ENCODE measurements at regions not wholly inside any gene's neighbourhood (a gene's known extent, or its start where the extent isn't known, plus 50 kb on each side); places are given as distances from the start of the nearest gene placed in this dataset.
A peak's percentile ranks its signal among the peaks of the same experiment; 100 is the strongest.

DNA sequence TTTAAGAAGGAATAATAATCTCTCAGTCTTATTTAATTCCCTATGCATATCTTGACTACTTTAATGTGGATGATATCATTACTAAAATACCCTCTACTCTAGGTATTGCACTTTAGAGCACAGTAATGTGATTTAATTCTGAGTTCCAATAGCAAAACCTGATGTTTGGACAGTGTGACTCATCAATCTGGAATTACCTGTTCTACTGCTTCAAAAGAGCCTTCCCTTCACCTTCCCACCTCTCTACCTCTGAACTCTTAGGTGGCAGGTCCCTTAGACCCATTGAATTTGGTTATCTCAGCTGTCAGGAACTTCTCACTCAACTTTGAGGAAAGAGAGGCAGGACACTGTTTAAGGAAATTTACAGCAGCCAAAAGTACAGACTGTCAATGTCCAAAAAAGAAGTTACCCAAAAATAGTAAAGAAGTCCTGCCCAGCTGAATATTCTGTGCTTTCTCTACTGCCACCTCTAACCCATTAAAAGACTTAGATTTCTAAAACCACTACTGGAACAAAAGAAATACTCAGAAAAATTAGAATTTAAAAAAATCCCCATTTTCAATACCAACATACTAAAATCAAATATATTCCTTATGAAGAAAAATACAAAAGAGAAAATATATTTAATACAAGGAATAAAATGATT, 123.1 kb upstream of the GPM6A start:
- Histone ChIP-seq H3K9ac (ENCODE audit: low read length) (no peak overlapping the region), H3K9me3 (ENCODE audit: control insufficient read depth in 1 of 2, insufficient read depth in 1 of 2, low read depth in 1 of 2, low read length in 2 of 2) (no peaks in the 10 kb centered on the region), H3K9me2 (ENCODE audit: insufficient read depth) (0 out of 2 replicates have a peak, but pooled peaks cover 4% of the 10 kb centered on the region), H3K4me3 (replicated peaks in 1 of 2; ENCODE audit: low read depth in 1 of 2, low read length in 2 of 2) (peak overlapping the region in 1 of 2 experiments; percentile 21; a peak in 2 of 4 replicates), H3K4me1 (ENCODE audit: control insufficient read depth in 1 of 2, insufficient read depth in 2 of 2, low read length in 2 of 2) (peaks cover 16 to 18% of the 10 kb centered on the region in 2 experiments; a peak in 3 of 4 replicates), H4K20me1 (ENCODE audit: insufficient read depth) (no peaks in the 10 kb centered on the region), H3K79me2 (ENCODE audit: insufficient read depth, low read length) (no peaks in the 10 kb centered on the region), H2AFZ (ENCODE audit: low read depth, low read length, poor library complexity, severe bottlenecking) (peak overlapping the region; percentile 60), H3K27me3 (ENCODE audit: insufficient read depth, low read length) (no peaks in the 10 kb centered on the region), H3K36me3 (ENCODE audit: control insufficient read depth in 1 of 2, insufficient read depth in 2 of 2, low read length in 2 of 2) (no peaks in the 10 kb centered on the region), H3K4me2 (ENCODE audit: low read length) (peak overlapping the region; percentile 69), H3K27ac (ENCODE audit: low read depth, low read length) (peak overlapping the region; percentile 58; the same call in 1 of the 2 replicates)
- ATAC-seq: peak; percentile 98
- TF ChIP-seq POLR2A (IDR thresholded peaks at IDR 0.05; ENCODE audit: borderline replicate concordance, extremely low read depth, insufficient read depth, insufficient read length) (no peak), TCF7L2 (IDR thresholded peaks at IDR 0.05; ENCODE audit: borderline replicate concordance, extremely low read depth, insufficient read depth, insufficient read length) (peak; percentile 88), SIN3A (IDR thresholded peaks at IDR 0.05; ENCODE audit: low read depth) (0 out of 2 replicates have a peak, but pooled peaks have one; percentile 47), CBX3 (IDR thresholded peaks at IDR 0.05; ENCODE audit: low read depth) (peak; percentile 90; the same call in 1 of the 2 replicates), YY1 (IDR thresholded peaks at IDR 0.05; ENCODE audit: extremely low read depth, insufficient replicate concordance, low read depth, low read length) (no peak), ZFX (IDR thresholded peaks at IDR 0.05) (no peak), EGR1 (IDR thresholded peaks at IDR 0.05; ENCODE audit: low read depth) (peak; percentile 46; the same call in 1 of the 2 replicates), SP1 (IDR thresholded peaks at IDR 0.05; ENCODE audit: low read depth) (peak; percentile 85), CEBPB (IDR thresholded peaks at IDR 0.05; ENCODE audit: low read depth) (0 out of 2 replicates have a peak, but pooled peaks have one; percentile 16), ZNF274 (IDR thresholded peaks at IDR 0.05; ENCODE audit: low read depth, low read length) (no peak), EZH2phosphoT487 (IDR thresholded peaks at IDR 0.05; ENCODE audit: borderline replicate concordance) (no peak), POLR2AphosphoS5 (IDR thresholded peaks at IDR 0.05; ENCODE audit: low read depth, low read length) (no peak), CTCF (IDR thresholded peaks at IDR 0.05 in 2 of 3, conservative IDR thresholded peaks at IDR 0.05 in 1 of 3; ENCODE audit: borderline replicate concordance in 1 of 3, insufficient read depth in 1 of 3, low read depth in 2 of 3, low read length in 2 of 3) (no peak), SRF (IDR thresholded peaks at IDR 0.05; ENCODE audit: low read depth) (0 out of 2 replicates have a peak, but pooled peaks have one; percentile 26), JUND (IDR thresholded peaks at IDR 0.05) (peak; percentile 88), FOSL1 (IDR thresholded peaks at IDR 0.05; ENCODE audit: low read depth) (peak; percentile 86)
- TF ChIP-seq, protein P1, sequence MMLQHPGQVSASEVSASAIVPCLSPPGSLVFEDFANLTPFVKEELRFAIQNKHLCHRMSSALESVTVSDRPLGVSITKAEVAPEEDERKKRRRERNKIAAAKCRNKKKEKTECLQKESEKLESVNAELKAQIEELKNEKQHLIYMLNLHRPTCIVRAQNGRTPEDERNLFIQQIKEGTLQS (IDR thresholded peaks at IDR 0.05): peak; percentile 30; the same call in 1 of the 2 replicates
- TF ChIP-seq, protein P2, sequence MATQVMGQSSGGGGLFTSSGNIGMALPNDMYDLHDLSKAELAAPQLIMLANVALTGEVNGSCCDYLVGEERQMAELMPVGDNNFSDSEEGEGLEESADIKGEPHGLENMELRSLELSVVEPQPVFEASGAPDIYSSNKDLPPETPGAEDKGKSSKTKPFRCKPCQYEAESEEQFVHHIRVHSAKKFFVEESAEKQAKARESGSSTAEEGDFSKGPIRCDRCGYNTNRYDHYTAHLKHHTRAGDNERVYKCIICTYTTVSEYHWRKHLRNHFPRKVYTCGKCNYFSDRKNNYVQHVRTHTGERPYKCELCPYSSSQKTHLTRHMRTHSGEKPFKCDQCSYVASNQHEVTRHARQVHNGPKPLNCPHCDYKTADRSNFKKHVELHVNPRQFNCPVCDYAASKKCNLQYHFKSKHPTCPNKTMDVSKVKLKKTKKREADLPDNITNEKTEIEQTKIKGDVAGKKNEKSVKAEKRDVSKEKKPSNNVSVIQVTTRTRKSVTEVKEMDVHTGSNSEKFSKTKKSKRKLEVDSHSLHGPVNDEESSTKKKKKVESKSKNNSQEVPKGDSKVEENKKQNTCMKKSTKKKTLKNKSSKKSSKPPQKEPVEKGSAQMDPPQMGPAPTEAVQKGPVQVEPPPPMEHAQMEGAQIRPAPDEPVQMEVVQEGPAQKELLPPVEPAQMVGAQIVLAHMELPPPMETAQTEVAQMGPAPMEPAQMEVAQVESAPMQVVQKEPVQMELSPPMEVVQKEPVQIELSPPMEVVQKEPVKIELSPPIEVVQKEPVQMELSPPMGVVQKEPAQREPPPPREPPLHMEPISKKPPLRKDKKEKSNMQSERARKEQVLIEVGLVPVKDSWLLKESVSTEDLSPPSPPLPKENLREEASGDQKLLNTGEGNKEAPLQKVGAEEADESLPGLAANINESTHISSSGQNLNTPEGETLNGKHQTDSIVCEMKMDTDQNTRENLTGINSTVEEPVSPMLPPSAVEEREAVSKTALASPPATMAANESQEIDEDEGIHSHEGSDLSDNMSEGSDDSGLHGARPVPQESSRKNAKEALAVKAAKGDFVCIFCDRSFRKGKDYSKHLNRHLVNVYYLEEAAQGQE (IDR thresholded peaks at IDR 0.05; ENCODE audit: low read depth): no peak
- TF ChIP-seq, protein P3, sequence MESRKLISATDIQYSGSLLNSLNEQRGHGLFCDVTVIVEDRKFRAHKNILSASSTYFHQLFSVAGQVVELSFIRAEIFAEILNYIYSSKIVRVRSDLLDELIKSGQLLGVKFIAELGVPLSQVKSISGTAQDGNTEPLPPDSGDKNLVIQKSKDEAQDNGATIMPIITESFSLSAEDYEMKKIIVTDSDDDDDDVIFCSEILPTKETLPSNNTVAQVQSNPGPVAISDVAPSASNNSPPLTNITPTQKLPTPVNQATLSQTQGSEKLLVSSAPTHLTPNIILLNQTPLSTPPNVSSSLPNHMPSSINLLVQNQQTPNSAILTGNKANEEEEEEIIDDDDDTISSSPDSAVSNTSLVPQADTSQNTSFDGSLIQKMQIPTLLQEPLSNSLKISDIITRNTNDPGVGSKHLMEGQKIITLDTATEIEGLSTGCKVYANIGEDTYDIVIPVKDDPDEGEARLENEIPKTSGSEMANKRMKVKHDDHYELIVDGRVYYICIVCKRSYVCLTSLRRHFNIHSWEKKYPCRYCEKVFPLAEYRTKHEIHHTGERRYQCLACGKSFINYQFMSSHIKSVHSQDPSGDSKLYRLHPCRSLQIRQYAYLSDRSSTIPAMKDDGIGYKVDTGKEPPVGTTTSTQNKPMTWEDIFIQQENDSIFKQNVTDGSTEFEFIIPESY (IDR thresholded peaks at IDR 0.05; ENCODE audit: extremely low read depth, insufficient replicate concordance, low read length): no peak
- ChIA-PET POLR2A (no interaction called here), RAD21 (ENCODE audit: low non-redundant PET in 1 of 2, low total read pairs in 2 of 2, uncharacterized antibody in 2 of 2, unreplicated experiment in 2 of 2) (interaction anchor here in 1 of 2 experiments (0.6 kb wide), 1 partner anchor 1616 kb away, joined by 6 read pairs; no protein-coding TSS in a partner anchor), CTCF (no interaction called here)
- no TSS peak for BruUV-seq (replicated peaks)
- DNase-seq (ENCODE audit: low read depth, low spot score): peak; percentile 72
- intact Hi-C loops (cut with micrococcal nuclease): no loop called here
